Adrenal gland (tissue), 9 donors: ENCODE measurements at regions not wholly inside any gene's neighbourhood (a gene's known extent, or its start where the extent isn't known, plus 50 kb on each side); places are given as distances from the start of the nearest gene placed in this dataset.

Source experiments
- DNase-seq, 7 donors: peaks; one replicate each; pipeline ENCODE4 v3.0.0-alpha.2; 2019 to 2020
- H3K27ac ChIP-seq, 5 donors: fragments of 200-600 bp; sonication (generic) in 4 of 5; 1 replicate in 3 of 5; 2 replicates in 2 of 5; pipeline versions ENCODE4 v1.5.1 to v1.8.0; 2016 to 2020; ENCODE audit warnings: mild to moderate bottlenecking in 1 of 5
- H3K27me3 ChIP-seq: fragments of 200-600 bp; 2 replicates; pipeline ENCODE4 v1.8.0; 2021
- H3K36me3 ChIP-seq, 2 donors: fragments of 200-600 bp; replicated peaks in 1 of 2; 1 replicate in 1 of 2; 2 replicates in 1 of 2; pipeline versions ENCODE4 v1.5.1 to v1.8.0; 2018 to 2022
- H3K4me1 ChIP-seq, 2 donors: fragments of 200-600 bp; replicated peaks in 1 of 2; 1 replicate in 1 of 2; 2 replicates in 1 of 2; pipeline versions ENCODE4 v1.5.1 to v1.8.0; 2018 to 2021
- H3K4me3 ChIP-seq, 4 donors: fragments of 200-600 bp; sonication (generic) in 3 of 4; one replicate each; pipeline ENCODE4 v1.5.1; 2016 to 2018
- H3K9me3 ChIP-seq, 3 donors: fragments of 200-600 bp; sonication (generic) in 1 of 3; replicated peaks in 1 of 3; 1 replicate in 2 of 3; 2 replicates in 1 of 3; pipeline versions ENCODE4 v1.5.1 to v1.8.0; 2016 to 2021
- POLR2A ChIP-seq, 2 donors: fragments of 450-650 bp; IDR thresholded peaks; one replicate each; pipeline ENCODE4 v1.6.1; 2017; ENCODE audit warnings: antibody characterized with exemption in 2 of 2, mild to moderate bottlenecking in 2 of 2, moderate library complexity in 1 of 2
- WGBS, 4 donors: extraction: QIAGEN DNeasy Blood & Tissue Kit in 2 of 4; methylation state at CpG; one replicate each; pipeline versions ENCODE4 v1.1.5 to v1.1.7; 2013 to 2017; 5-methylcytosine and 5-hydroxymethylcytosine counted together
- intact Hi-C, 2 donors: fragments of 100-400 bp; cut with DNase I; formaldehyde crosslinking; loops; one replicate each; pipeline versions ENCODE4 v1.14.1 to v1.15.0; 2022 to 2023
- TF ChIP-seq, protein P1 (sequence below), 6 experiments: fragments of 450-650 bp in 4 of 6; fragments of 200-600 bp in 2 of 6; sonication (generic) in 1 of 6; IDR thresholded peaks; 1 replicate in 5 of 6; 2 replicates in 1 of 6; pipeline versions ENCODE4 v1.5.1 to v1.8.0; 2016 to 2021; ENCODE audit warnings: antibody characterized with exemption in 6 of 6, mild to moderate bottlenecking in 2 of 6, moderate library complexity in 1 of 6
- donor health status: healthy with polysubstance abuse.
- donor health status: Bipolar disorder and iron deficiency.
- donor health status: DM: yes; HTN: yes; CAD: no.
- donor health status: DM: no; HTN: no; CAD: no.
- donor health status: DM: no; HTN: no; CAD: no.

DNA sequence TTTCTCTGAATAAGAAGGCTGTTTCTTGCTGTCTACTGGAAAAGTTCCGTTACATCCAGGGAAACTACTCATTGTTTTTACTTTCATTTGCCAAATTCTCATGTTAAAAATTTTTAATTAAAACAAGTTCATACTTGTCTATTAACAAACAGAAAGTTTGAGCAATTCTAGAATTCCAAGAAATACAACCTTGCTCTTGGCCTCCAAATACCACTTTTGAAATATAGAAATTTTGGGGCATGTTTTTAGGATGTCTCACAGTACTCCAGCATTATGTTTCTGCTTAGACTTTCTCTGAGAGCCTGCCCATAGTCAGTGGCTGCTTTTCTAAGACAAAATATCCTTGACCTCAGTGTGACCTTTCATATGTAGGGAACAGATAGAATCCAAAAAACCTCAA, 228.7 kb upstream of the RND3 start:
- 63 to 86% (median 76%) methylated on average over 1 of the region's 1 CpG for WGBS, 4 donors
- Histone ChIP-seq H3K4me3 (no peak overlapping the region), H3K27me3 (no peaks in the 10 kb centered on the region), H3K36me3 (no peaks in the 10 kb centered on the region), H3K9me3 (no peaks in the 10 kb centered on the region), H3K27ac (no peak overlapping the region), H3K4me1 (no peaks in the 10 kb centered on the region)
- TF ChIP-seq, protein P1, sequence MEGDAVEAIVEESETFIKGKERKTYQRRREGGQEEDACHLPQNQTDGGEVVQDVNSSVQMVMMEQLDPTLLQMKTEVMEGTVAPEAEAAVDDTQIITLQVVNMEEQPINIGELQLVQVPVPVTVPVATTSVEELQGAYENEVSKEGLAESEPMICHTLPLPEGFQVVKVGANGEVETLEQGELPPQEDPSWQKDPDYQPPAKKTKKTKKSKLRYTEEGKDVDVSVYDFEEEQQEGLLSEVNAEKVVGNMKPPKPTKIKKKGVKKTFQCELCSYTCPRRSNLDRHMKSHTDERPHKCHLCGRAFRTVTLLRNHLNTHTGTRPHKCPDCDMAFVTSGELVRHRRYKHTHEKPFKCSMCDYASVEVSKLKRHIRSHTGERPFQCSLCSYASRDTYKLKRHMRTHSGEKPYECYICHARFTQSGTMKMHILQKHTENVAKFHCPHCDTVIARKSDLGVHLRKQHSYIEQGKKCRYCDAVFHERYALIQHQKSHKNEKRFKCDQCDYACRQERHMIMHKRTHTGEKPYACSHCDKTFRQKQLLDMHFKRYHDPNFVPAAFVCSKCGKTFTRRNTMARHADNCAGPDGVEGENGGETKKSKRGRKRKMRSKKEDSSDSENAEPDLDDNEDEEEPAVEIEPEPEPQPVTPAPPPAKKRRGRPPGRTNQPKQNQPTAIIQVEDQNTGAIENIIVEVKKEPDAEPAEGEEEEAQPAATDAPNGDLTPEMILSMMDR (IDR thresholded peaks at IDR 0.05) = no peak
- no peak for TF ChIP-seq POLR2A (IDR thresholded peaks at IDR 0.05)
- no peak for DNase-seq
- intact Hi-C loops = no loop called here

DNA sequence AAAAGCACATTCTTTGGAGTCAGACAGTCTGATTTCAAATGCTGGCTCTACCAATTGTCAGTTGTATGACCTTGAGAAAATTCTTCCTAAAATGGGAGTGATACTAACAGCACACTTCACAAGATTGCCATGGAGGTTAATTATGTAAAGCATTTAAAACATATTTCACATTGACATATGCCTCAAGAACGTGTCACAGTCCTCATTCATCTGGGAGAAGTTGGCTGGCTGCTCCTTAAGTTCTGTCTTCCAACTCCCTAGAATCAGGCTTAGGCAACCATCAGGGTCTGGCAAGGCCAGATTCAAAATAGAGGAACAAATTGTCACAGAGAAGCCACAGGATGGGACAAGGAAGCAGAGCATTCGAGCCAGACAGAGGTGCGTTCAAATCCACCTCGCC, 228.0 kb upstream of the RND3 start:
- no peak overlapping the region for H3K4me3 ChIP-seq
- intact Hi-C loops = no loop called here
- TF ChIP-seq, protein P1 (IDR thresholded peaks at IDR 0.05) = no peak
- no peak for TF ChIP-seq POLR2A (IDR thresholded peaks at IDR 0.05)
- no peaks in the 10 kb centered on the region for H3K27me3 ChIP-seq
- no peak for DNase-seq
- H3K36me3 ChIP-seq = no peaks in the 10 kb centered on the region
- H3K27ac ChIP-seq = no peak overlapping the region
- H3K4me1 ChIP-seq = no peaks in the 10 kb centered on the region
- WGBS, 4 donors = 80 to 96% (median 86%) methylated on average over 4 of the region's 4 CpGs
- H3K9me3 ChIP-seq = no peaks in the 10 kb centered on the region

DNA sequence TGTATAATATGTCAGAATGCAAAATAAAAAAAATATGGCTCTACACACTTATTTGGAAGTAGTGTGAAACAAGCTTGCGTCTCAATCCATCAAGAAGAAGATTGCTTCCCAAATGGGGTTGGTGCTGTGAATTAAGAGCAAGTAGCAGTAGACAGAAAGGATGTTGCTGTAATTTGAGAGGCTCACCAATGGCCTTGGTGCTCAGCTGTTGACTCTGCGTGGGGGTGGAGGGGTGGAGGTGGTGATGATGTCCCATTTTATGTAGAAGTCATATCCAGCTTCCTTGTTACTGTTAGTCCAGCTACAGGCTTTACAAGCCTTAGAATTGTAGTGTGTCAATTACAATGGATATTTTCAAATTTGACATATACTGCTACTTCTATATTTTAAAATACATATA, 223.4 kb upstream of the RND3 start:
- DNase-seq = peak in 4 of 7 donors; percentile 14 to 41 (median 32)
- TF ChIP-seq POLR2A (IDR thresholded peaks at IDR 0.05) = no peak
- TF ChIP-seq, protein P1 (IDR thresholded peaks at IDR 0.05) = no peak
- no peak overlapping the region for H3K27ac ChIP-seq
- no peak overlapping the region for H3K4me3 ChIP-seq
- intact Hi-C loops = no loop called here
- no peaks in the 10 kb centered on the region for H3K36me3 ChIP-seq
- no peaks in the 10 kb centered on the region for H3K27me3 ChIP-seq
- 59 to 65% (median 62%) methylated on average over 2 of the region's 2 CpGs for WGBS, 4 donors
- peaks cover 0 to 6% of the 10 kb centered on the region in 2 donors for H3K4me1 ChIP-seq
- H3K9me3 ChIP-seq = no peaks in the 10 kb centered on the region

DNA sequence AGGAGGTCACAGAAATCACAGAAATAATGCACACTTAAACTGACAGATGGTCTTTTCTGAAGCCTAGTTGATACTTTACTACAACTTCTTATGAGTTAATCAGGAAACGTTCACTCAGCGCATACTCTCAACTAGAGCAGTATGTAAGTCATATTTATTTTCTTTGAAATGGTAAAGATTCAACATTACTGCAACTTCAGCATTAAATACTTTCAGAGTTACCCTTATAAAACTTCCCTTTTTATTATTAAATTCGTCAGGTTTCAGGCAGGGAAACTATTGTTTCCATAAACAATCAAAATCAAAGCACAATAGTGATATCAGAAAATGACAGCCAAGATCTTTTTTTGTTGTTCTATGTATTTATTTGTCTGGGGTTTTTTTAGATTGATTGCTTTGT, 222.6 kb upstream of the RND3 start:
- Histone ChIP-seq H3K27ac (no peak overlapping the region), H3K27me3 (no peaks in the 10 kb centered on the region), H3K4me1 (peaks cover 0 to 7% of the 10 kb centered on the region in 2 donors), H3K36me3 (no peaks in the 10 kb centered on the region), H3K9me3 (no peaks in the 10 kb centered on the region), H3K4me3 (no peak overlapping the region)
- TF ChIP-seq, protein P1 (IDR thresholded peaks at IDR 0.05) = no peak
- no peak for TF ChIP-seq POLR2A (IDR thresholded peaks at IDR 0.05)
- no peak for DNase-seq
- intact Hi-C loops = no loop called here
- WGBS, 4 donors = 81 to 82% (median 82%) methylated on average over 3 of the region's 3 CpGs
